K562 (cell line): ENCODE measurements at regions not wholly inside any gene's neighbourhood (a gene's known extent, or its start where the extent isn't known, plus 50 kb on each side); places are given as distances from the start of the nearest gene placed in this dataset.

Experiments used
- ADNP ChIP-seq: fragments of 200-800 bp; sonication (Bioruptor generic); IDR thresholded peaks from 2 replicates; pipeline ENCODE4 v1.6.1; 2016; ENCODE audit warnings: missing genetic modification characterization, missing compliant biosample characterization
- CHD7 ChIP-seq: fragments of 200-600 bp; sonication (generic); IDR thresholded peaks from one replicate; pipeline ENCODE4 v1.6.1; 2012; ENCODE audit warnings: mild to moderate bottlenecking, low read depth, low read length, inconsistent platforms
- ELK1 ChIP-seq: sonication (generic); formaldehyde crosslinking; IDR thresholded peaks from 2 replicates; pipeline ENCODE4 v1.8.1; 2022; ENCODE audit warnings: missing genetic modification reagents
- HEY1 ChIP-seq: fragments of 250-450 bp; sonication (Bioruptor Pico); IDR thresholded peaks from 2 replicates; pipeline ENCODE4 v1.5.0; 2020; ENCODE audit warnings: mild to moderate bottlenecking, moderate library complexity, borderline replicate concordance
- PKNOX1 ChIP-seq: fragments of 450-650 bp; IDR thresholded peaks from 2 replicates; pipeline ENCODE4 v1.6.1; 2016
- RCOR1 ChIP-seq, 2 experiments: IDR thresholded peaks; 2 replicates each; pipeline ENCODE4 v1.6.1; 2012; ENCODE audit warnings: low read depth in 2 of 2, low read length in 2 of 2, borderline replicate concordance in 1 of 2, improper control_type of control experiment in 1 of 2
- SOX6 ChIP-seq: fragments of 450-650 bp; IDR thresholded peaks from 2 replicates; pipeline ENCODE4 v1.6.1; 2014; ENCODE audit warnings: mild to moderate bottlenecking
- THRA ChIP-seq: fragments of 450-650 bp; IDR thresholded peaks from 2 replicates; pipeline ENCODE4 v1.6.1; 2017; ENCODE audit warnings: mild to moderate bottlenecking, moderate library complexity
- TOE1 ChIP-seq, 2 experiments: fragments of 450-650 bp in 1 of 2; sonication (generic) in 1 of 2; formaldehyde crosslinking in 1 of 2; IDR thresholded peaks; 2 replicates each; pipeline versions ENCODE4 v1.7.1 to v1.8.0; 2016 to 2022; ENCODE audit warnings: borderline replicate concordance in 2 of 2, mild to moderate bottlenecking in 2 of 2, antibody characterized with exemption in 1 of 2, inconsistent platforms in 1 of 2, low read depth in 1 of 2, missing genetic modification reagents in 1 of 2, moderate library complexity in 1 of 2
- ZNF655 ChIP-seq: fragments of 250-450 bp; sonication (Bioruptor Pico); IDR thresholded peaks from 2 replicates; pipeline ENCODE4 v1.5.0; 2021

GRCh38 chr7:65269150-65269856 lies 104.4 kb upstream of the ZNF92 start (continued):
- TF ChIP-seq ELK1 (CRISPR knock-in tag) (no peak), ADNP (tag) (no peak), TOE1 (IDR thresholded peaks at IDR 0.05; ENCODE audit: borderline replicate concordance) (no peak), TOE1 (CRISPR knock-in tag; IDR thresholded peaks at IDR 0.05; ENCODE audit: borderline replicate concordance, low read depth) (no peak), SOX6 (no peak), PKNOX1 (peak; percentile 93), HEY1 (CRISPR knock-in tag) (no peak), ZNF655 (CRISPR knock-in tag) (no peak), THRA (no peak), CHD7 (no peak), RCOR1 (IDR thresholded peaks at IDR 0.05; ENCODE audit: borderline replicate concordance in 1 of 2, low read depth in 2 of 2, low read length in 2 of 2) (peak in 1 of 2 experiments; percentile 52; a peak in 2 of 4 replicates)
